ENCODE measurements at regions not wholly inside any gene's neighbourhood (a gene's known extent, or its start where the extent isn't known, plus 50 kb on each side); places are given as distances from the start of the nearest gene placed in this dataset.

DNA sequence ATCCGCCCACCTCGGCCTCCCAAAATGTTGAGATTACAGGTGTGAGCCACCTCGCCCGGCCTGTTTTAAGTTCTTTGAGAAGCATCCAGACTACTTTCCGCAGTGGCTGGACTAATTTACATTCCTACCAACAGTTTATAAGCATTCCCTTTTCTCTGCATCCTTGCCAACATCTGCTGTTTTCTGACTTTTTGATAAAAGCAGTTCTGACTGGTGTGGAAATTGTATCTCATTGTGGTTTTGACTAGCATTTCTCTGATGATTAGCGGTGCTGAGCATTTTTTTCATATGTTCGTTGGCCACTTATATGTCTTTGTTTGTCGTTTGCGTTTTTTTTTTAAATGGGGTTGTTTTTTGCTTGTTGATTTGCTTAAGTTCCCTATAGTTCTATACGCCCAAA, 208.4 kb upstream of the DPPA4 start:
- TF ChIP-seq ELF4 (IDR thresholded peaks at IDR 0.05) (no peak), SP1 (IDR thresholded peaks at IDR 0.05) (no peak), HDGF (IDR thresholded peaks at IDR 0.05; ENCODE audit: borderline replicate concordance) (no peak), ZNF384 (IDR thresholded peaks at IDR 0.05) (no peak), BHLHE40 (IDR thresholded peaks at IDR 0.05; ENCODE audit: borderline replicate concordance) (no peak), LEF1 (IDR thresholded peaks at IDR 0.05; ENCODE audit: borderline replicate concordance) (no peak), TARDBP (IDR thresholded peaks at IDR 0.05) (no peak), FOXM1 (IDR thresholded peaks at IDR 0.05; ENCODE audit: borderline replicate concordance) (no peak), PKNOX1 (IDR thresholded peaks at IDR 0.05) (no peak), FOXA1 (IDR thresholded peaks at IDR 0.05) (no peak), SUZ12 (IDR thresholded peaks at IDR 0.05) (no peak), FOXK2 (IDR thresholded peaks at IDR 0.05) (no peak), ARNT (IDR thresholded peaks at IDR 0.05) (no peak), CTBP1 (IDR thresholded peaks at IDR 0.05; ENCODE audit: borderline replicate concordance) (no peak)

All from HEK293T (cell line).